ENCODE measurements at regions not wholly inside any gene's neighbourhood (a gene's known extent, or its start where the extent isn't known, plus 50 kb on each side); places are given as distances from the start of the nearest gene placed in this dataset.
"Not testable (repeated sequence)": the region's sequence is repeated elsewhere in the genome, so short reads cannot be mapped to it uniquely, and the experiment has no call there.

- no peak for DNase-seq
Observed at GRCh38 chr4:101669832-101670188, 120.7 kb upstream of the BANK1 start.

GRCh38 chr4:101669138-101669831, 121.2 kb upstream of the BANK1 start:
- no peak for DNase-seq

- no peak for DNase-seq
Observed at GRCh38 chr4:101667348-101667747, 123.2 kb upstream of the BANK1 start.

GRCh38 chr4:101660607-101661006, 129.9 kb upstream of the BANK1 start:
- DNase-seq, result no peak

- DNase-seq, result no peak
Observed at GRCh38 chr4:101655857-101656256, 134.7 kb upstream of the BANK1 start.

- no peak for DNase-seq
Observed at GRCh38 chr4:101655005-101655404, 135.5 kb upstream of the BANK1 start.

GRCh38 chr4:101651778-101652177, 138.8 kb upstream of the BANK1 start:
- no peak for DNase-seq

- DNase-seq, result no peak
Observed at GRCh38 chr4:101649790-101650515, 140.6 kb upstream of the BANK1 start.

GRCh38 chr4:101647710-101648034, 142.9 kb upstream of the BANK1 start:
- no peak for DNase-seq

GRCh38 chr4:101644516-101644915, 146.0 kb upstream of the BANK1 start:
- no peak for DNase-seq

- DNase-seq, result no peak
Observed at GRCh38 chr4:101643186-101643837, 147.2 kb upstream of the BANK1 start.

GRCh38 chr4:101632766-101633165, 157.8 kb upstream of the BANK1 start:
- not testable (repeated sequence) for DNase-seq

GRCh38 chr4:101630319-101630986, 160.1 kb upstream of the BANK1 start:
- DNase-seq, result no peak

- DNase-seq, result no peak
Observed at GRCh38 chr4:101621120-101621519, 169.4 kb upstream of the BANK1 start.

- DNase-seq, result no peak
Observed at GRCh38 chr4:101615652-101616051, 174.9 kb upstream of the BANK1 start.

GRCh38 chr4:101606989-101607388, 183.5 kb upstream of the BANK1 start:
- not testable (repeated sequence) for DNase-seq

GRCh38 chr4:101604976-101605375, 185.6 kb upstream of the BANK1 start:
- no peak for DNase-seq

GRCh38 chr4:101600287-101600686, 190.2 kb upstream of the BANK1 start:
- DNase-seq, result no peak

- DNase-seq, result no peak
Observed at GRCh38 chr4:101599620-101600019, 190.9 kb upstream of the BANK1 start.

GRCh38 chr4:101596781-101597552, 193.6 kb upstream of the BANK1 start:
- DNase-seq, result no peak

- DNase-seq, result no peak
Observed at GRCh38 chr4:101594588-101594987, 195.9 kb upstream of the BANK1 start.

GRCh38 chr4:101593666-101594065, 196.9 kb upstream of the BANK1 start:
- DNase-seq, result no peak

GRCh38 chr4:101584306-101584705, 206.2 kb upstream of the BANK1 start:
- DNase-seq, result no peak
